Omental fat pad (tissue), 3 donors: ENCODE measurements at regions not wholly inside any gene's neighbourhood (a gene's known extent, or its start where the extent isn't known, plus 50 kb on each side); places are given as distances from the start of the nearest gene placed in this dataset.

Experiments used
- ATAC-seq: fragments of 150-250 bp; one replicate; pipeline ENCODE4 v1.9.1; 2016; ENCODE audit warnings: mild to moderate bottlenecking, moderate library complexity; ENCODE audit not compliant: low FRiP score
- DNase-seq: peaks from one replicate; pipeline ENCODE4 v3.0.0-alpha.2; 2019; ENCODE audit warnings: low spot score
- TF ChIP-seq, protein P1 (sequence below), 3 donors: fragments of 450-650 bp; IDR thresholded peaks; one replicate each; pipeline ENCODE4 v1.5.1; 2016 to 2017; ENCODE audit warnings: antibody characterized with exemption in 3 of 3, mild to moderate bottlenecking in 3 of 3, moderate library complexity in 2 of 3

DNA sequence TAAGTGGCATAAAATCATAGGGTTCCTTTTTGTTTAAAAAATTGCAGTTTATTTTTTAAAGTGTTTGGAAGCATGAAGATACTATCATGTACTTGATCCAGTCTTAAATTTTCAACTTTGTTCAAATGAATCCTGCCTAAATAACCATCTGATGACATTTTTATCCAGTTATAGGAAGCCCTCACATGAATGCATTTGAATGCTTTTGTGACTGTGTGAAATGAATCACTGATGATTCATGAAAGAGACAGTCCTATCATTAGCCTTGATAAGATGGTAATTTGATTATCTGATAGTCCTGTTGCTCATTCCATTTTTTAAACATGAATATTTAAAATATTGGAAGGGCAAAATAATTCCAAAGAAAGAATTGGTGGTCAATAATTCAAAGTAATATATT is 401.9 kb upstream of the ROBO2 start:
- TF ChIP-seq, protein P1, sequence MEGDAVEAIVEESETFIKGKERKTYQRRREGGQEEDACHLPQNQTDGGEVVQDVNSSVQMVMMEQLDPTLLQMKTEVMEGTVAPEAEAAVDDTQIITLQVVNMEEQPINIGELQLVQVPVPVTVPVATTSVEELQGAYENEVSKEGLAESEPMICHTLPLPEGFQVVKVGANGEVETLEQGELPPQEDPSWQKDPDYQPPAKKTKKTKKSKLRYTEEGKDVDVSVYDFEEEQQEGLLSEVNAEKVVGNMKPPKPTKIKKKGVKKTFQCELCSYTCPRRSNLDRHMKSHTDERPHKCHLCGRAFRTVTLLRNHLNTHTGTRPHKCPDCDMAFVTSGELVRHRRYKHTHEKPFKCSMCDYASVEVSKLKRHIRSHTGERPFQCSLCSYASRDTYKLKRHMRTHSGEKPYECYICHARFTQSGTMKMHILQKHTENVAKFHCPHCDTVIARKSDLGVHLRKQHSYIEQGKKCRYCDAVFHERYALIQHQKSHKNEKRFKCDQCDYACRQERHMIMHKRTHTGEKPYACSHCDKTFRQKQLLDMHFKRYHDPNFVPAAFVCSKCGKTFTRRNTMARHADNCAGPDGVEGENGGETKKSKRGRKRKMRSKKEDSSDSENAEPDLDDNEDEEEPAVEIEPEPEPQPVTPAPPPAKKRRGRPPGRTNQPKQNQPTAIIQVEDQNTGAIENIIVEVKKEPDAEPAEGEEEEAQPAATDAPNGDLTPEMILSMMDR (IDR thresholded peaks at IDR 0.05) = no peak
- ATAC-seq (no peak), DNase-seq (no peak)

DNA sequence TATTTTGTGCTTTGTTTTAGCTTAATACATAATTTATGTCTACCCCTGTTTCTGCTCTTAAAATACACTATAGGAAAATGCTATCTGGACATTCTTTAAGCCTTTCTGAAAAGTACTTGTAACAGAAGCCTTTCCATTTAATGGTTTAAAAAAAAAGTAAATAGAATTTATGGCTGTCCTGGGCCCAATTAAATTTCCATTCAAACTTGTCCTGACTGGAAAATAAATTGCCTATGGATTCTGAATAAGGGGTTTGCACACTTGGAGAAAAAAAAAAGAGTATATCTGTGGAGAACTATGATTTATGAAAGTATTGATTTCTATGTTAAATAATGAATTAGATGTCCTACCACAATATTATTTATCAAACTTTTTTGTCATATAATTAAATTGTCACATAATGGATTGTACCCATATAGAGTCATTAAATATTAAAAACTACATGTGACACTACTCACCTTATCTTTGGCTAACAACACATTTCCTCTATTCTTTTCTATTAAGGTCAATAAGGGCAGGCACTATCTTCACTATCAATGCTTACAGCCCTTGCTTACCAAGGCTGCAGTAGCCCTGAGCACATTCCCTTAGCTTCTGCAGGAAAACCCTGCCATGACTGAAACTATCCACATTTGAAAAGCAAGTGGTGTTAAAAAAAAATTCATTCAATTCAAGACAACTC is 396.1 kb upstream of the ROBO2 start:
- no peak for ATAC-seq
- TF ChIP-seq, protein P1 (IDR thresholded peaks at IDR 0.05) = no peak
- no peak for DNase-seq

DNA sequence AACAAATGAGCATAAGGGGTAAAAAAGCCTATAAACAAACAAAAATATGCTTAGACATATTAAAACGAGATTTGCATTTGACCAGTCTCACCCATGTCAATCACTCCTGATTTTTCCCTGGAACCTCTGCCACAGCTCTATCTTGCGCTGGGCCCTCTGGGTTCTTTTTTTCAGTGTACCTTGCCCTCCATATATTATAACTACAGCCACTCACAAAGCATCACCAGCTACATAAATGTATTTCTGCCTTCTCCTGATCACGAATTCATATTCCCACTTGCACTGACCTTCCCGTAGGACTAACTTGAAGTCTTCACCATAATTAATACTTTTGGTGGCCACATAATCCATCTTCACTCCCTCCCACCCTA is 395.6 kb upstream of the ROBO2 start:
- ATAC-seq = no peak
- DNase-seq = no peak
- TF ChIP-seq, protein P1 (IDR thresholded peaks at IDR 0.05) = no peak

DNA sequence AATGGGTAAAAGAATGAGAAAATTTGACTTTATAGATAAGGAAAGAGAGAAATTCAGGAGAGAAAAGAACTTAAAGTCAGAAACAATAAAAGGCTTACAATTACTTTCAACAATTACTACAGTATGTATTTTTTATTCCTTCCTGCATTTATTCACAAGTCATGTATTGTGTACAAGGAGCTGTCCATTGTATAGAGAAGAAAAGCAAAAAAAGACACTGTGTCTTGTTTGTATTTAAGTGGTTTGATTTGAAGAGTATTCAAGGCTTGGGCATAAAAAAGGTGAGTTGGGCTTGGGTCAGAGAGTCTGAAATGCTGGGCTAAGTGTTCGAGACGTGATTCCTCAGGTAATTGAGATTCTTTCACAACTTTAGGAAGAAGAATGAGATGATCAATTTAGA is 394.2 kb upstream of the ROBO2 start:
- no peak for ATAC-seq
- TF ChIP-seq, protein P1 (IDR thresholded peaks at IDR 0.05) = no peak
- DNase-seq = no peak

DNA sequence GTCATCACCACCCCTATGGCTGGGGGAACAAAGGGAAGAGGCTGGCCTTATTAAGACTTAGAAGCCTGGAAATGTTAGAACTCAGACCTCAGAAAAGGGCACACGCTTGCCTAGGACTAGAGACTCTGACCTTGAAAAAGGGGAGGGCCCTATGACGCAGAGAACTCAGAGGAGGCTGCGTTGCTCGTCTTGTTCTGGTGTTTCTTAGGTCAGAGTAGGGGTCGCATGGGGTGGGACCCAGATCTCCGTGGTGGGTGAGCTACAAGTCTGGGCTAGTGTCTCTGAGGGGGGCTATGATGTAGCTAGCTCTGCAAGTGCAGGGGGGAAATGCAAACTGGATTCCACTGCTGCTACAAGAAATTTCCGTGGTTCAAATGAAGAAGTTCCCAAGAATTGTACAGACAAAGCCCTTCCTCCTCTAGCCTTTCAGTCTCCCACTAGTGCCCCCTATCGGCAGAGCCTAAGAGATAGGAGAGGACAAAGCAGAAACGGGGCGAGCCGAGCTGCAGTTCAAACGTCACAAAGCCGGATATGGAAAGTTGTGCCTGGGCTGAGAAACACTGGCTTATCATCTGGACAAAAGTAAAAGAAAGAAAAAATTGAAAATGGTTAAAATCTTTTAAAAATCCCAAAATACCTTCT is 392.9 kb upstream of the ROBO2 start:
- ATAC-seq (no peak), DNase-seq (no peak)
- TF ChIP-seq, protein P1 (IDR thresholded peaks at IDR 0.05) = no peak

DNA sequence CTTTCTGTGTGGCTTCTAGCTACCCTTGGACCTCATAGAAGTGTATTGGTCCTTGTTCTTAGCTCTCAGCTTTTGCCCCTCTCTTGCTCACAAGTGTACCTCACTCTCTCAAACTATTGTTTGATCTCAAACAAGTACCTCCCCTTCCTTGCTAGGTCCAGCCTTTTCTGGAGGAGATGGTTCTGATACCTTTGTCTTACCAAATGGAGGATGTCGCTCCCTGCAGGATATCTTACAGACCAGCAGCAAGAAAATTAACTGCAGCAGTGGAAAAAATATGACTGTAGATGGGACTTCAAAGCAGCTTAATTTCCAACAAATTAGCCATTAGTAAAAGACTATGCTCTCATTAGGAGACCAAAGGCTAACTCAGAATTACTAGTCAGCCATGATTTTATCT is 388.1 kb upstream of the ROBO2 start:
- DNase-seq (no peak), ATAC-seq (no peak)
- TF ChIP-seq, protein P1 (IDR thresholded peaks at IDR 0.05) = no peak

DNA sequence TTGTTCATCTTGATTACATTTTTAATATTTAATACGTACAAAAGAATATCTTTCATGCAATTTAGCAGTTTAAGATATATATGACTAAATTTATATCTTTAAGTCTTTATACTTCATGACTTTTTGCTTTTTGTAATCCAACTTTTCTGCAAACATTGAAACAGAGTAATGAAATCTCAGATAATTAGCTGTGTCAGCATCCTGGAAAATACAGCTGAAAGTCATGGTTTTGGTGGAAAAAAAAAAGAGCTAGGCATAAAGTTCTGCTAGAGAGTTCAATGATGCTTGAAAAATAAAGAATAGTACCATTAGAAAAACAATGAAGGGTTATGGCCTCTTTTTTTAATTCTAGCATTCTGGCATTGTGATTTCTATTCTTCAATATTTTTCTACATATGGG is 387.4 kb upstream of the ROBO2 start:
- ATAC-seq (no peak), DNase-seq (no peak)
- TF ChIP-seq, protein P1 (IDR thresholded peaks at IDR 0.05) = no peak
